Endothelial cell of umbilical vein (primary cell): ENCODE measurements at regions not wholly inside any gene's neighbourhood (a gene's known extent, or its start where the extent isn't known, plus 50 kb on each side); places are given as distances from the start of the nearest gene placed in this dataset.

Source experiments
- EZH2 ChIP-seq: IDR thresholded peaks from 2 replicates; pipeline ENCODE4 v1.6.1; 2012; ENCODE audit warnings: borderline replicate concordance, low read depth, mild to moderate bottlenecking, moderate library complexity, low read length, inconsistent platforms; ENCODE audit not compliant: severe bottlenecking
- FOS ChIP-seq: IDR thresholded peaks from 2 replicates; pipeline ENCODE4 v1.6.1; 2011; ENCODE audit warnings: mild to moderate bottlenecking, low read length, moderate library complexity, borderline replicate concordance; ENCODE audit not compliant: insufficient read depth
- JUN ChIP-seq: IDR thresholded peaks from 2 replicates; pipeline ENCODE4 v1.6.1; 2011; ENCODE audit warnings: borderline replicate concordance, low read depth; ENCODE audit not compliant: insufficient read length, insufficient read depth
- MYC ChIP-seq: IDR thresholded peaks from one replicate; pipeline ENCODE4 v1.6.1; 2011; ENCODE audit warnings: mild to moderate bottlenecking, low read depth, low read length
- POLR2A ChIP-seq: IDR thresholded peaks from 2 replicates; pipeline ENCODE4 v1.6.1; 2012; ENCODE audit warnings: low read depth, mild to moderate bottlenecking, control low read depth, low read length
- POLR2AphosphoS5 ChIP-seq: IDR thresholded peaks from 2 replicates; pipeline ENCODE4 v1.6.1; 2012; ENCODE audit warnings: low read depth, mild to moderate bottlenecking, control low read depth, low read length, moderate library complexity; ENCODE audit not compliant: insufficient read depth
- TF ChIP-seq, protein P1 (sequence below), 2 donors: IDR thresholded peaks; 1 replicate in 1 of 2; 2 replicates in 1 of 2; pipeline ENCODE4 v1.5.1; 2011; ENCODE audit warnings: low read length in 2 of 2, mild to moderate bottlenecking in 2 of 2, moderate library complexity in 2 of 2, control low read depth in 1 of 2, inconsistent platforms in 1 of 2, low read depth in 1 of 2; ENCODE audit not compliant: insufficient read depth in 1 of 2; ENCODE audit errors: extremely low read depth in 1 of 2
- TF ChIP-seq, protein P2 (sequence below): IDR thresholded peaks from 2 replicates; pipeline ENCODE4 v1.6.1; 2011; ENCODE audit not compliant: insufficient read depth, insufficient read length

DNA sequence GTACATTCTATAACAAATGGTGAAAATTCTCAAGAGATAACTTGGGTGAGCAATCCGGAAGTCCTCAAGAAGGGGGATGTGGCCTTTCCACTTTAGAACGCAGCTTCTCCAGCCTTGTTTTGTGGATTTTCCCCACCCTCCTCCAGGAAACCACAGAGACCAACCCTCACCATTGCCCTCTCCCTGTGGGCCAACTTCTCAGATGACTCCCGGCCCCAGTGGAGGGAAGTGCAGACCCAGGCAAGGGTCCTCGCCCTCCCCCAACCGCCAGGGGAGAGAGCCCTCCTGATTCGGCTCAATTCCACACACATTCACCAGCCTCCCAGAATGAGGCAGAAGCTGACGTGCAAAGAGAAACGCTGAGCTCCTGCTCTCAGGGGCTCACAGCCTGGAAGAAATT, 277.2 kb downstream of the EIPR1 start:
- TF ChIP-seq, protein P1, sequence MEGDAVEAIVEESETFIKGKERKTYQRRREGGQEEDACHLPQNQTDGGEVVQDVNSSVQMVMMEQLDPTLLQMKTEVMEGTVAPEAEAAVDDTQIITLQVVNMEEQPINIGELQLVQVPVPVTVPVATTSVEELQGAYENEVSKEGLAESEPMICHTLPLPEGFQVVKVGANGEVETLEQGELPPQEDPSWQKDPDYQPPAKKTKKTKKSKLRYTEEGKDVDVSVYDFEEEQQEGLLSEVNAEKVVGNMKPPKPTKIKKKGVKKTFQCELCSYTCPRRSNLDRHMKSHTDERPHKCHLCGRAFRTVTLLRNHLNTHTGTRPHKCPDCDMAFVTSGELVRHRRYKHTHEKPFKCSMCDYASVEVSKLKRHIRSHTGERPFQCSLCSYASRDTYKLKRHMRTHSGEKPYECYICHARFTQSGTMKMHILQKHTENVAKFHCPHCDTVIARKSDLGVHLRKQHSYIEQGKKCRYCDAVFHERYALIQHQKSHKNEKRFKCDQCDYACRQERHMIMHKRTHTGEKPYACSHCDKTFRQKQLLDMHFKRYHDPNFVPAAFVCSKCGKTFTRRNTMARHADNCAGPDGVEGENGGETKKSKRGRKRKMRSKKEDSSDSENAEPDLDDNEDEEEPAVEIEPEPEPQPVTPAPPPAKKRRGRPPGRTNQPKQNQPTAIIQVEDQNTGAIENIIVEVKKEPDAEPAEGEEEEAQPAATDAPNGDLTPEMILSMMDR (IDR thresholded peaks at IDR 0.05; ENCODE audit: extremely low read depth in 1 of 2, insufficient read depth in 1 of 2, low read depth in 1 of 2, low read length in 2 of 2): no peak
- TF ChIP-seq POLR2A (no peak), POLR2AphosphoS5 (no peak), JUN (no peak), EZH2 (no peak), MYC (no peak), FOS (no peak)
- TF ChIP-seq, protein P2, sequence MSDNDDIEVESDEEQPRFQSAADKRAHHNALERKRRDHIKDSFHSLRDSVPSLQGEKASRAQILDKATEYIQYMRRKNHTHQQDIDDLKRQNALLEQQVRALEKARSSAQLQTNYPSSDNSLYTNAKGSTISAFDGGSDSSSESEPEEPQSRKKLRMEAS: no peak
